Epithelial cell of proximal tubule (primary cell): ENCODE measurements at regions not wholly inside any gene's neighbourhood (a gene's known extent, or its start where the extent isn't known, plus 50 kb on each side); places are given as distances from the start of the nearest gene placed in this dataset.

Experiments used
- DNase-seq: peaks from one replicate; pipeline ENCODE4 v3.0.0-alpha.2; 2011; ENCODE audit warnings: low read depth
- H3K4me3 ChIP-seq: 2 replicates; pipeline ENCODE4 v1.5.1; 2011; ENCODE audit warnings: low read depth, mild to moderate bottlenecking, low read length
- CTCF ChIP-seq: conservative IDR thresholded peaks from 2 replicates; pipeline ENCODE4 v1.5.1; 2012; ENCODE audit warnings: low read depth, mild to moderate bottlenecking, low read length

GRCh38 chr10:109183366-109183765 is 739.9 kb downstream of the XPNPEP1 start:
- DNase-seq = no peak
- no peak for TF ChIP-seq CTCF
- no peak overlapping the region for H3K4me3 ChIP-seq

GRCh38 chr10:109178591-109178990 is 744.7 kb downstream of the XPNPEP1 start:
- DNase-seq = no peak
- H3K4me3 ChIP-seq = no peak overlapping the region
- TF ChIP-seq CTCF = no peak

GRCh38 chr10:109174526-109174925 is 748.8 kb downstream of the XPNPEP1 start:
- TF ChIP-seq CTCF = no peak
- no peak for DNase-seq

GRCh38 chr10:109173937-109174336 is 749.4 kb downstream of the XPNPEP1 start:
- no peak overlapping the region for H3K4me3 ChIP-seq
- DNase-seq = no peak
- no peak for TF ChIP-seq CTCF

More at GRCh38 chr10:109174526-109174925, 748.8 kb downstream of the XPNPEP1 start:
- H3K4me3 ChIP-seq = no peak overlapping the region

GRCh38 chr10:109173121-109173520 is 750.2 kb downstream of the XPNPEP1 start:
- no peak for TF ChIP-seq CTCF
- no peak overlapping the region for H3K4me3 ChIP-seq
- no peak for DNase-seq

GRCh38 chr10:109166935-109167334 is 756.4 kb downstream of the XPNPEP1 start:
- no peak for TF ChIP-seq CTCF
- DNase-seq = no peak

GRCh38 chr10:109159351-109159750 is 764.0 kb downstream of the XPNPEP1 start:
- TF ChIP-seq CTCF = no peak
- H3K4me3 ChIP-seq = no peak overlapping the region
- DNase-seq = no peak

More at GRCh38 chr10:109166935-109167334, 756.4 kb downstream of the XPNPEP1 start:
- H3K4me3 ChIP-seq = no peak overlapping the region
